Loucy (cell line): ENCODE measurements at regions not wholly inside any gene's neighbourhood (a gene's known extent, or its start where the extent isn't known, plus 50 kb on each side); places are given as distances from the start of the nearest gene placed in this dataset.

ENCODE experiments used
- EZH2phosphoT487 ChIP-seq: fragments of 200-600 bp; IDR thresholded peaks from 2 replicates; pipeline ENCODE4 v1.6.1; 2018; ENCODE audit warnings: antibody characterized with exemption, mild to moderate bottlenecking, moderate library complexity, borderline replicate concordance
- TF ChIP-seq, protein P1 (sequence below): fragments of 200-600 bp; sonication (generic); conservative IDR thresholded peaks from 2 replicates; pipeline ENCODE4 v1.5.1; 2014; ENCODE audit warnings: mild to moderate bottlenecking, antibody characterized with exemption, low read length

DNA sequence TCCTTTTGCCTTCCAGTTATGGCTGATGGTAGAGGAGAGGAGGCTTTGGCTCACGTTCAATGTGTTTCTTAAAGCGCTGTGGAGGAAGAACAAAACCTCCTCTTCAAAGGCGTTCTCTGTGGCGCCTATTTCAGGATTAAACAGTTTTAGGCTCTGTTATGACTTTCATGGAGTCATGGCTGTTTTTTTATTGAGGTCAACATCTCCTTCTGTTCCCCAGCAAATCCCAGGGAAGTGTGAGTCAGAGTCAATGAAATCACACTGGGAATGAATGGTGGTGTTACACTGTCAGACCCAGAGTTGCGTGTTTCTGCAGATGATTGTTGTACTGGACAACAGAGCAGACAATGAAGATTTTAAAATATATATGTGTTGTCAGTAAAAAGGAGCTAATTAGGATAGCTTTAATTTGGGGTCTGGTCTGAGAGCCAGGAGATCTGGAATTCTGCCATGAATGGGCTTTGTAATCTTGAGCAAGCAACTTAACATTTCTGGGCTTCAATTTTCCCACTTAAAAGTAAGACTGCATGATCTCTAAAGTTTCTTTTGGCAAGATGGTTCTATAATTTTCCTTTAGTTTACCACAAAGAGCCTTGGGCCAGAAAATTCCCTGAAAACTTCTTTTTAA is 240.7 kb downstream of the CSNK1G3 start:
- TF ChIP-seq, protein P1, sequence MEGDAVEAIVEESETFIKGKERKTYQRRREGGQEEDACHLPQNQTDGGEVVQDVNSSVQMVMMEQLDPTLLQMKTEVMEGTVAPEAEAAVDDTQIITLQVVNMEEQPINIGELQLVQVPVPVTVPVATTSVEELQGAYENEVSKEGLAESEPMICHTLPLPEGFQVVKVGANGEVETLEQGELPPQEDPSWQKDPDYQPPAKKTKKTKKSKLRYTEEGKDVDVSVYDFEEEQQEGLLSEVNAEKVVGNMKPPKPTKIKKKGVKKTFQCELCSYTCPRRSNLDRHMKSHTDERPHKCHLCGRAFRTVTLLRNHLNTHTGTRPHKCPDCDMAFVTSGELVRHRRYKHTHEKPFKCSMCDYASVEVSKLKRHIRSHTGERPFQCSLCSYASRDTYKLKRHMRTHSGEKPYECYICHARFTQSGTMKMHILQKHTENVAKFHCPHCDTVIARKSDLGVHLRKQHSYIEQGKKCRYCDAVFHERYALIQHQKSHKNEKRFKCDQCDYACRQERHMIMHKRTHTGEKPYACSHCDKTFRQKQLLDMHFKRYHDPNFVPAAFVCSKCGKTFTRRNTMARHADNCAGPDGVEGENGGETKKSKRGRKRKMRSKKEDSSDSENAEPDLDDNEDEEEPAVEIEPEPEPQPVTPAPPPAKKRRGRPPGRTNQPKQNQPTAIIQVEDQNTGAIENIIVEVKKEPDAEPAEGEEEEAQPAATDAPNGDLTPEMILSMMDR = no peak
- TF ChIP-seq EZH2phosphoT487 = no peak
